ENCODE measurements at regions not wholly inside any gene's neighbourhood (a gene's known extent, or its start where the extent isn't known, plus 50 kb on each side); places are given as distances from the start of the nearest gene placed in this dataset.

DNA sequence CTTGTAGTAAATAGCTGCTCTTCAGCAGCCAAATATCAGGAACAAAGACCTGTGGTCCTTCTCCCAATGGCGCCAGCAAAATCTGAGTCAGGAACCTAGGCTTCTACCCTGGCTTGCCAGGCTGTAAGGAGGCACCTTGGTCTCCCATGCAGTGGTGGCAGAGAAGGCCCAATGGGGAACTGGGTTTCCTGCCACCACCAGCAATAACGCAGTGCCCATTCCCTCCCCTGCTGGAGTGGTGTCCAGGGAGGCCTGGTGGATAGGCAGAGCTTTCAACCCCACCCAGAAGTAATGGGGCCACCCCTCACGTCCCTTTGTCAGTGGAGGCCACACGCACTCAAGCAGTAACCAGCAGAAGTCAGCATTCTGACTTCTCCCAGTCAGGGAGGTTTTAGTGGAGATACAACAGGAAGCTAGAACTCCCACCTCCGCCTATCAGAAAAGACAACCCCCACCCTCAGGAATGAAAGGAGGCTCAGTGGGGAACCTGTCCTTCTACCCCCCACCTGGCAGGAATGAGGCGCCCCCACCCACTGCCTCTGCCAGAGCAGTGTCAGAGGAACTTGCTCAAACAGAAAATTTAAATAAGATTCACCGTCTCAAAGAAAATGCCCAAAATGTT lies 132.4 kb downstream of the COPS8 start:
- no peak for TF ChIP-seq CTCF (IDR thresholded peaks at IDR 0.05; ENCODE audit: unreplicated experiment in 3 of 3)
- Mint-ChIP-seq H3K27me3 (ENCODE audit: low read depth) (no peaks in the 10 kb centered on the region), H3K36me3 (ENCODE audit: low read depth) (no peaks in the 10 kb centered on the region), H3K9me3 (no peaks in the 10 kb centered on the region), H3K27ac (peak overlapping the region; percentile 67 to 91 (median 78)), H3K4me1 (peaks cover 34% of the 10 kb centered on the region), H3K4me3 (no peak overlapping the region)

DNA sequence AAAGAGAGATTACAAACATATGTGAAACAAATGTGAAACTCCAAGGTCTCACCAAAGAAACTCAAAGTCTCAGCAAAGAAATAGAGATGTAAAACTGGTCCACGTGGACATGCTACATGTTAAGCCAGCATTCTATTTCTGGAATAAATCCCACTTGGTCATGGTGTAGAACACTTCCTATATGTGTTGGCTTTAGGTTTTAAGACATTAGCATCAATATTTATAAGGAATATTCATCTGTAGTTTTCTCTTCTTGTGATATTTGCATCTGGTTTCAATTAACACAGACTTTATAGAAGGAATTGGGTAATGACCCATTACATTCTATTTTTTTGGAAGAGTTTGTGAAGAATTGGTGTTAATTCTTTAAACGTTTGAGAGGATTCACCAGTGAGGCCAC lies 133.1 kb downstream of the COPS8 start:
- H3K36me3 Mint-ChIP-seq (ENCODE audit: low read depth), result no peaks in the 10 kb centered on the region
- no peaks in the 10 kb centered on the region for H3K9me3 Mint-ChIP-seq
- no peaks in the 10 kb centered on the region for H3K27me3 Mint-ChIP-seq (ENCODE audit: low read depth)
- no peak for TF ChIP-seq CTCF (IDR thresholded peaks at IDR 0.05; ENCODE audit: unreplicated experiment in 3 of 3)
- H3K4me3 Mint-ChIP-seq, result no peak overlapping the region
- H3K27ac Mint-ChIP-seq, result peak overlapping the region; percentile 67 to 91 (median 78)
- H3K4me1 Mint-ChIP-seq, result peaks cover 40% of the 10 kb centered on the region

DNA sequence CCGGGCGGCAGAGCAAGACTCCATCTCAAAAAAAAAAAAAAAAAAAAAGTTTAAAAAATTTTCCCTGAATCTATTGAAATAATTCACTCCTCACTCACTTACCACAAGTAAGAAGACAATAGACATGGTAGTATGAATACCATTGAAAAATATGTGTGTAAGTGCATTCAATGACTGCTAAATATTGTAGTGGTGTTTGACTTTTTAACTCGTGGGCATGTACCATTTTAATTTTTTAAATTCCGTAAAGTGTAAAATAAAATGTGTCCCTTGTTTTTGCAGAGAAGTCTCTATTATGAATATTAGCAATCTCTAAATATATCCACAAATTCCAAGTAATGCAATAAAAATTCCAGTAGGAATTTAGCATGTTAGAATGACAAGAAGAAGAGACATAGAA lies 134.1 kb downstream of the COPS8 start:
- Mint-ChIP-seq H3K27me3 (ENCODE audit: low read depth) (no peaks in the 10 kb centered on the region), H3K27ac (peak overlapping the region in 1 of 3 experiments; percentile 7), H3K9me3 (no peaks in the 10 kb centered on the region), H3K4me1 (peaks cover 46% of the 10 kb centered on the region), H3K4me3 (no peak overlapping the region), H3K36me3 (ENCODE audit: low read depth) (no peaks in the 10 kb centered on the region)
- no peak for TF ChIP-seq CTCF (IDR thresholded peaks at IDR 0.05; ENCODE audit: unreplicated experiment in 3 of 3)

DNA sequence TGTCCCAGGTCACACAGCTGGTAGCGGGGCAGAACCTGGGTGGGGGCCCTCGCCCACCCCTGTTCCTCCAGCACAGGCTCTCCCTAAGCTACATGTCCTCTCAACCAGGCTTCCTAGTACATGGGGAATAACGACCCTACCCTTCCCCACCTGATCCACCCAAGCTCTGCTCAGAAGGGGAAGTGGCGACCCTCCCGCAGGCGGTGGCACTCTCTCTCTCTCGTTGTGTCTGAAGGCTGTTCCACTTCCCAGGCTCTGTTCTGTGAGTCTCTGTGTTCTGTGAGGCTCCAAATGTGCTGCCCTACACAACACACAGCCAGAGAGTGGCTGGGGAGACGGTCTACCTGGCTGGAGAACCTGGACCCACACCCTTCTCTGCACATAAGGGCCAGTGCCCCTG lies 135.8 kb downstream of the COPS8 start:
- H3K27me3 Mint-ChIP-seq (ENCODE audit: low read depth), result no peaks in the 10 kb centered on the region
- H3K4me3 Mint-ChIP-seq, result no peak overlapping the region
- TF ChIP-seq CTCF (IDR thresholded peaks at IDR 0.05; ENCODE audit: unreplicated experiment in 3 of 3), result no peak
- H3K27ac Mint-ChIP-seq, result peak overlapping the region in 1 of 3 experiments; percentile 43
- no peaks in the 10 kb centered on the region for H3K9me3 Mint-ChIP-seq
- peaks cover 46% of the 10 kb centered on the region for H3K4me1 Mint-ChIP-seq
- no peaks in the 10 kb centered on the region for H3K36me3 Mint-ChIP-seq (ENCODE audit: low read depth)

DNA sequence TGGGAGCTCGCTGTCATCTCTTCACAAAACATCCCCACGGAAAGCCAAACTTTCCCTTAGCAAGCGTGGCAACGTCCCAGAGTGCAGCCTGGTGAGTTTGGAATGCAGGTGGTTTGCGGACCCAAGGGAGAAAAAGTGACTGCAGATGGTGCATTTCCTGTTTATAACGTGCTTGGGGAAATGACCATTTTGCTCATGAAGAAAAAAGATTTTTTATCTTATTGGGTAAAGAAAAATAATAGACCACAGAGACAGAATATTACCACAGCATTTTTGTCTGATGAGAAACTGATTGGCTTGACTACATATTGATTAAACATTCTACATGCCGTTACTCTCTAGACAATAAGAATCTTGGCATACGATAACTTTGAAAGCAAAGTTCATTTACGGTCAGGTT lies 136.5 kb downstream of the COPS8 start:
- H3K27ac Mint-ChIP-seq, result peak overlapping the region in 1 of 3 experiments; percentile 43
- no peaks in the 10 kb centered on the region for H3K36me3 Mint-ChIP-seq (ENCODE audit: low read depth)
- H3K27me3 Mint-ChIP-seq (ENCODE audit: low read depth), result no peaks in the 10 kb centered on the region
- no peak overlapping the region for H3K4me3 Mint-ChIP-seq
- H3K4me1 Mint-ChIP-seq, result peaks cover 46% of the 10 kb centered on the region
- TF ChIP-seq CTCF (IDR thresholded peaks at IDR 0.05; ENCODE audit: unreplicated experiment in 3 of 3), result no peak
- H3K9me3 Mint-ChIP-seq, result no peaks in the 10 kb centered on the region

DNA sequence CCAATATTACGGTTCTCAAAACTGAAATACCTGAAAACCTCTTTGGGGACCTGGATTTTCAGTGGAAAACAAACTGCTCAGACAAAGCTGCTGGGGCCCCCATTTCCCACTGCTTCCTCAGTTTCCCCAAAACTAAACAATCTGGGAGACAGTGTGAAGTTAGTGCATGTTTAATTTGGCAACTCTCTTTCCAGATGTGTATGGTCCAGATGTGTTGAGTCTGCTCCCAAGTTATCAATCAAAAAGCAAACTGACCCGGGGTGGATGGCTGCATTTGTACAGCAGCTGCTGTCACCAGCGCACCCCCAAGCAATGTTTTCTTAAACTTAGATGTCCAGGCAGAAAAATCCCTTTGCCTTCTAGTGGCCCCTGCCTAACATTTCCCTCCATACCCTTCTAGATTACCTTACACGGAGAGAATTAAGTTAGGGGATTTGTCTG lies 136.9 kb downstream of the COPS8 start:
- Mint-ChIP-seq H3K4me1 (peaks cover 46% of the 10 kb centered on the region), H3K36me3 (ENCODE audit: low read depth) (no peaks in the 10 kb centered on the region), H3K4me3 (no peak overlapping the region), H3K27me3 (ENCODE audit: low read depth) (no peaks in the 10 kb centered on the region), H3K27ac (peak overlapping the region in 2 of 3 experiments; percentile 17 to 21), H3K9me3 (no peaks in the 10 kb centered on the region)
- TF ChIP-seq CTCF (IDR thresholded peaks at IDR 0.05; ENCODE audit: unreplicated experiment in 3 of 3), result no peak

Data from nephron (organoid).